ENCODE measurements at regions not wholly inside any gene's neighbourhood (a gene's known extent, or its start where the extent isn't known, plus 50 kb on each side); places are given as distances from the start of the nearest gene placed in this dataset.
A peak's percentile ranks its signal among the peaks of the same experiment; 100 is the strongest.
"Not testable (repeated sequence)": the region's sequence is repeated elsewhere in the genome, so short reads cannot be mapped to it uniquely, and the experiment has no call there.

- no peak for DNase-seq (ENCODE audit: low read depth, low spot score)
Measured at GRCh38 chr5:155116456-155117251, 103.1 kb downstream of the KIF4B start.

GRCh38 chr5:155125551-155126095 lies 112.1 kb downstream of the KIF4B start:
- no peak for DNase-seq (ENCODE audit: low read depth, low spot score)

- DNase-seq (ENCODE audit: low read depth, low spot score) = no peak
Measured at GRCh38 chr5:155126573-155126972, 113.0 kb downstream of the KIF4B start.

- DNase-seq (ENCODE audit: low read depth, low spot score) = no peak
Measured at GRCh38 chr5:155127552-155127951, 114.0 kb downstream of the KIF4B start.

- no peak for DNase-seq (ENCODE audit: low read depth, low spot score)
Measured at GRCh38 chr5:155128786-155129512, 115.4 kb downstream of the KIF4B start.

- no peak for DNase-seq (ENCODE audit: low read depth, low spot score)
Measured at GRCh38 chr5:155129513-155129880, 115.9 kb downstream of the KIF4B start.

- DNase-seq (ENCODE audit: low read depth, low spot score) = no peak
Measured at GRCh38 chr5:155134130-155134529, 120.6 kb downstream of the KIF4B start.

GRCh38 chr5:155136216-155136850 lies 122.8 kb downstream of the KIF4B start:
- no peak for DNase-seq (ENCODE audit: low read depth, low spot score)

GRCh38 chr5:155137683-155138082 lies 124.1 kb downstream of the KIF4B start:
- DNase-seq (ENCODE audit: low read depth, low spot score) = no peak

GRCh38 chr5:155140646-155141045 lies 127.1 kb downstream of the KIF4B start:
- no peak for DNase-seq (ENCODE audit: low read depth, low spot score)

GRCh38 chr5:155144956-155145355 lies 131.4 kb downstream of the KIF4B start:
- no peak for DNase-seq (ENCODE audit: low read depth, low spot score)

GRCh38 chr5:155147222-155147621 lies 133.7 kb downstream of the KIF4B start:
- no peak for DNase-seq (ENCODE audit: low read depth, low spot score)

- DNase-seq (ENCODE audit: low read depth, low spot score) = no peak
Measured at GRCh38 chr5:155148694-155149093, 135.1 kb downstream of the KIF4B start.

- no peak for DNase-seq (ENCODE audit: low read depth, low spot score)
Measured at GRCh38 chr5:155150012-155150411, 136.5 kb downstream of the KIF4B start.

GRCh38 chr5:155154973-155155372 lies 141.4 kb downstream of the KIF4B start:
- no peak for DNase-seq (ENCODE audit: low read depth, low spot score)

- not testable (repeated sequence) for DNase-seq (ENCODE audit: low read depth, low spot score)
Measured at GRCh38 chr5:155163084-155163483, 149.5 kb downstream of the KIF4B start.

- no peak for DNase-seq (ENCODE audit: low read depth, low spot score)
Measured at GRCh38 chr5:155167736-155168135, 154.2 kb downstream of the KIF4B start.

GRCh38 chr5:155181542-155181941 lies 168.0 kb downstream of the KIF4B start:
- DNase-seq (ENCODE audit: low read depth, low spot score) = no peak

GRCh38 chr5:155189476-155189875 lies 175.9 kb downstream of the KIF4B start:
- no peak for DNase-seq (ENCODE audit: low read depth, low spot score)

- peak; percentile 7 for DNase-seq (ENCODE audit: low read depth, low spot score)
Measured at GRCh38 chr5:155189981-155190380, 176.4 kb downstream of the KIF4B start.

GRCh38 chr5:155193029-155193428 lies 179.5 kb downstream of the KIF4B start:
- no peak for DNase-seq (ENCODE audit: low read depth, low spot score)

- DNase-seq (ENCODE audit: low read depth, low spot score) = no peak
Measured at GRCh38 chr5:155193483-155194107, 180.0 kb downstream of the KIF4B start.
